GM18861 (cell line): ENCODE measurements at regions not wholly inside any gene's neighbourhood (a gene's known extent, or its start where the extent isn't known, plus 50 kb on each side); places are given as distances from the start of the nearest gene placed in this dataset.

ENCODE experiments used
- ATAC-seq: cut with Tn5 transposase; IDR thresholded peaks from one replicate; pipeline ENCODE4 v1.9.1; 2021; ENCODE audit not compliant: unreplicated experiment

DNA sequence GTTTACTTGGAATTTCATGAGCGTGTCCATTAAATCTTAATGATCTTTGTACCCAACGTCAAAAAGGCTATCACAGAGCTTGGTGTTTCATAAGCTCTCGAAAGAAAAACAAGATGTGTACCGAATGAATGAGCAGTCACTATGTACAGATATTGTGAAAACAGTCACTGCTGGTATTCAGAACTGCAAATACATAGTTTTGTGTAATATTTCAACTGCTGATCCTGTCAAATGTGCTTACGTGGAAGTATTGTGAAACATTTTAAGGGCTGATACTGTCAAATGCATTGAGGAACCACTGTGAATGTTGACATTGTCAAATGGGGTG, 184.2 kb upstream of the KLHL29 start:
- ATAC-seq, result no peak

DNA sequence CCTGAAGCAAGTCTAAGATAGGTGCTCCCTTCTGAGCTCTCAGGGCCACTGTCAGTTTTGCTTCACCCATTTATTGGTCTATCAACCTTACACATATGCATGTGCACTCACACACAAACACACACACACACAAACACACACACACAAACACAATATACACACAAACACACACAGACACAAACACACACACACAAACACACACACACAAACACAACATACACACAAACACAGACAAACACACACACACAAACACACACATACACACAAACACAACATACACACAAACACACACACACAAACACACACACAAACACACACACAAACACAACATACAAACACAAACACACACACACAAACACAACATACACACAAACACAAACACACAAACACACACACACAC, 181.6 kb upstream of the KLHL29 start:
- ATAC-seq, result no peak

DNA sequence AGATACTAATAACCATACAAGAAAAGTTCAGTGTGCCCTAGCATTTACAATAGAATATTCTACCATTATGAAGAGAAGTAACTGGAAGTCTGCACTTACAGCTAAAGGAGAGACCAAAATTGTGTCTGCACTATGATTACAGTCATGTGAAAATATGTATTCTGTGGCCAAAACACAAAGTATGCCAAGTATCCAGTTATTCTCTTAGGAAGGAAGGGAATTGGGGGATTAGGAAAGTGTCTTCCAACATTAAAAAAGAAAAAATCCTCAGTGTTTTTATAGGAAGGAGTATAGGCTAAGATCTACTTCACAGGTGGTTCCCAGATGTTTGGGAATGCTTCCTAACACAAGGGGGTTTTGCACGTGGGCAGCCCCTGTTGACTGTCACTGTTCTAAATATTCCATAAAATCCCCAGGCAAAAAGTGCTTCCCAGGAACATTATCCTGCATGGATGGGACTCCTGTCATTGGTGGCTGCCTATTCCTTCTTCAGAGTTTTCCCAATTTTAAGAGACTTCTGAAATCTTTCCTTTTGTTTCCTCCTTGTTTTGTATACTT, 180.2 kb upstream of the KLHL29 start:
- no peak for ATAC-seq

DNA sequence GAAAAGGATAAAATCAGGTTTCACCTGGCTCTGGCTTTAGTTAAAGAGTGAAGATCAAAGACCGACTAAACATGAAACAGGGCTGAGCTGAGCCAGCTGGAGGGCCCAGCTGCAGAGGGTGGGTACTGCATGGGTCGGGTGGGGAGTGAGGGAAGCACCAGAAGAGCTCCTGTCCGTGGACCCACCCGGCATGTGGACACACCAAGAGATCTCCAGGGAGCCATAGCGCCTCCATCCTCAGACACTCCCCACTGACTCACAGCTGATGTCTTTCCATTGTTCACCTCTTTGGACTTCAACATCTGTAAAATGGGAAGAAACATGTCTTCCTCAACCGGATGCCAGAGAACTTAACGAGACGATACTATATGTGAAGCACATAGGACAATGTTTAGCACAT, 178.3 kb upstream of the KLHL29 start:
- no peak for ATAC-seq

DNA sequence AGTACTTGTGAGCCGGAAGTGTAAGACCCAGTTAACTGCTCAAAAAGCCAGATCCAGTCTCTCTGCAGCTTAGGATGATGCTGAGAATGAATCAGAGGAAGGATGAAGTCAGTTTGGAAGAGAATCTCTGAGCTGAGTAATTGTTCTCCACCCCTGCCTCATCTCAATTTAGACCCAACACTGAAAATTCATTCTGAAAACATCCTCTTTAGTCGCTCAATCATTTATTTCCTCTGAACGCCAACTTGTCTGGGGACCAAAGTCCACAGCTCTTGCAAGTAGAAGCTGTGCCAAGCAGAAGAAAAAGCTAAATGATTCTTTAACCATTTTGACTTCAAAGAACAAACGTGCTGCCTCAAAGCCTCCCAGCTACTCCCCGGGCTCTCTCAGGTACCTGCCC, 177.1 kb upstream of the KLHL29 start:
- ATAC-seq, result no peak

DNA sequence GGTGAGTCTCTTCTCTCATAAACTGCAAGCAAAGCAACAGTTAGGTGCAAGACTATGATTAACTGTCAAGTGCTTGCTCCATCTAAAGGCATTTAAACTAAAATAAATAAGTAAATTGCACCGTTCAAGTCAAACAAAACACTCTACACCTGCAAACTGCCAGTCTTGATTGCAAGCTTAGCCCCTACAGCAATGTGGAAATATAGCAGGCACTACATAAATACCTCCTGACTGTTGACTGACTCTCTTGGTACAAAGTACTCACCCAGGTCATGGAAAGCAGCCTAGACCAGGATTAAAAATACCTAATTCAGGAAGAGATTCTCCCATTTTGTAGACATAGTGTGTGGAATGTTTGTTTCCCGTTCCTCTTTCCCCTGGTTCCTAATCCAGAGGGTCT, 176.6 kb upstream of the KLHL29 start:
- no peak for ATAC-seq

DNA sequence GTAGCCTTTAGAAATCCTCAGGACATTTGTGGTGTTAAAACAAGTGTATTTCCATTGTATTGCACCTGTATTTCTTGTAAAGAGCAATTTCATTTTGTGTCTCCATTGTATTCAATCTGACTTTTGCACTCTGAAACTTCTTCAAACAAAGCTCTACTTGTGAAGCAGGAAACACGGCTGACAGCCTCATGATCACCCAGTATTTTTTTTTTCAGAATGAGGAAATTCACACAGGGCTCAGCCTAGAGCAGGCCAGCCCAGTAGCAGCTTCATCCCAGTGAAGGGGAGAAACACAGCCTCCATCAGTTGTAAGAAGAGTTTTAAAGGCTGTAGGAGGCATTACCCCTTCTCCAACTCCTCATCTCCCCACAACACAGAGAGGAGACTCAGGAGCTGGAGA, 175.9 kb upstream of the KLHL29 start:
- ATAC-seq, result no peak

DNA sequence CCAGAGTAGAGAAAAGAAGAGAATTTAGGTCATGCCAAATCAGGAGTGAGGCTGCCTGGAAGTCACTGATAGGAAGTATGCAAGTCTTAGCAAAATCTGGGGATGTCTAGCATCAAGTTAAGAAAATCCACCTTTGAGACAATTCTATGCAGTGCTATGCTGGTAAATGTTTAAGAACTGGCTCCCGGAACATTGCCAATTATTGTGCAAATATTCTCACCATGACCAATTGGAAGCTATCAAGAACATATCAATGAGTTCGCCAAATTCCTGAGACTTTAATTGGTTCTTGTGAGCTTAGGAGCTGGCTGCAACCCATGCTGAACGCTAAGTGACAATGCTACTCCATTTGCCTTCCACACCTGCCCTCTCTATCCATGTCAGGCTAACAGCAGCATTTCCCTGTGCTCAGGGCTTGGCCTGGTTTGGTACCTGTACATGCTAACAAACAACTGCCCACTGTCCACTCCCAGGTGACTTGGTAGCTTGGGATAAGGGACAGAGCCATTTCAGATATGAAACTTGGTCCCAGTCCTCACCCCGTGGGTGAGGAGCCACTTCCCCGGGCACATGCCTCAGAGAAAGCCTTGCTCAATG, 172.9 kb upstream of the KLHL29 start:
- ATAC-seq, result no peak

DNA sequence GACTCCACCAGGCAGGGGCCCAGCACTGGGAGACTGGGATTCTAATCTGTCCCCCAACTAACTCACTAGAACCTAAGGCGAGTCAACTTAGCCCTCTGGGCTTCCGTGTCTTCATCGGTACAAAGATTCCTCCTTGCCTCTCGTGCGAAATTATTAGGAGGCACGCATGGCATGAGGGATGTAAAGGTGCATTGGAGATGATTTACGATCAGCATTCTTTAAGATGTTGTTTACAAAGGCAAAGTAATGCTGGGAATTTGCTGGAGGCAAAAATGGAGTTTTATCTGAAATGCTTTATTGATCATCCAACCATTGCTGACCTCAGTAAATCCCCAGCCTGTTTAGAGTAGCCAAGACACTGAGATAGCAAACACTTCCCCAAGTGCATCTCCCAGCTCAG, 171.8 kb upstream of the KLHL29 start:
- no peak for ATAC-seq

DNA sequence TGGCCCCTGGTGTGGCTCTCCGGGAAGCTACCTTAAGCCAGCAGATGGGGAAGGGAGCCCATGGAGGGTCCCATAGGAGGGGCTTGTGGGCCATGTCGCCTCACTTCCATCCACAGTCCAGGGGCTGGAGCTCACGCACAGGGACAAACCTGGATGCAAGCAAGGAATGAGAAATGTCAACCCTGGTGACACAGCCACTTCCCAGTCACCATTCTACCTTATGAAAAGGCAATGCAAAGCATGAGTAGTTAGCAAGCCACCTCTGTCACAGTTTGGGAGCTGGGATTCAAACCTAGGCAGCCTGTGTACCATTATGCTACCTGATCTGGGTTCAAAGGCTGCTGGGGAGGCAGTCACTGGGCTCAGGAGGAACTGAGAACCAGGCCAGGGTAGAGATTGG, 170.0 kb upstream of the KLHL29 start:
- ATAC-seq, result no peak

DNA sequence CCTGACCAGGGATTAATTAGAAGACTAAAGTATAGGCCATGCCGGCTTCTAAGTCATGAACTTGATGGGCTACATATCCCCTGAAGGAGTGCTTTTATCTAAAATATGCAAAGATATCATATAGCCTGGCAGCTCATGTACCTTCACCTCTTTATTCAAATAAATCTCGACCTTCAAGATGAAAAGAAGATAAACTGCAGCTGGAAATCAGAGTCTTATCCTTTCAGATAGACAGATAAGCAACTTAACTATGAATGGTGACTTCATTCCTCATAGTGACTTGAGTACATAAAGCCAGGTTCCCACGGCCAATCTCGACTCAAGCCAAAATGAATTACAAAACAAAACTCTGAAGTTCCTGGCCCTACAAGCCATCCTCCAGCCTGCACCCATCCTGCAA, 165.3 kb upstream of the KLHL29 start:
- ATAC-seq, result no peak

DNA sequence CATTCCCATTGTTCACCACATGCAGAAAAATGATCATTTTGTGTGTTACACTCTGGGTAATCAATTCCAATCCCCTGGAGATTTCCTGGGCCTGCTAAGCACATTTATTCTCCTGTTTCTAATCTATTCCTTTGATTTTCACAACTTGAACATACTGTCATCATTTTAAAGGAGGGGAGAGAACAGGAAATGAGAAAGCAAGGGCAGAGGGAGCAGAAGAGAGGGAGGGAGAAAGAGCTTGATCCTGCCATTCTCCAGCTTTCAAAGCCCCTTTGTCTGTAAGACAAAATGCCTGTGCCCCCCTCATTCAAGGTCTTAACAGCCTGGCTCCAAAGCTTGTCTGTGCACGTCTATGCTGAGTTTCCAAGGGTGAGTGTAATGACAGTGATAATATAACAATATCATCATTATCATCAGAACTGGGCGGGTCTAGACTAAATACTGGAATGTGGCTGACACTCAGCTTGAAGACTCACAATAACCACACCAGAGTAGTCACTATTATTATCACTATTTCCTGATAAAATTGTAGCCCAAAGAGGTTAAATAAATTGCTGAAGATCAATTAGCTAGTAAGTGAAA, 164.4 kb upstream of the KLHL29 start:
- ATAC-seq, result no peak

DNA sequence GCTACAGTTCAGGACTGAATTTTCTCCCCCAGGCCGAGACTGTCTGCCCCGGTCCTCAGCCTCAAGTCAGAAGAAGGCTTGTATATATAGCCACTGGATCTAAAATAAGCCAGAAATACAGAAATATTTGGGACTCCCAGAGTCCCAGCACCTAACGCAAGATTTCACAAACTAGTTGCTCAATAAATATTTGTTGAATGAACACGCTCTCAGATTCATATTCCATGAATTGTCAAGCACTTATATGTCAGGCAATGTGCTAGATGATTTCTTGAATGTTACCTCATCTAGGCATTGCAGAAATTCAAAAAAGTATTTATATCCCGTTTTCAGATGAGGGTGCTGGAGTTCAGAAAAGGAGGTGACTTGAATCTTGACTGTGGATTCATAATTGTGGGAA, 163.7 kb upstream of the KLHL29 start:
- ATAC-seq, result no peak

DNA sequence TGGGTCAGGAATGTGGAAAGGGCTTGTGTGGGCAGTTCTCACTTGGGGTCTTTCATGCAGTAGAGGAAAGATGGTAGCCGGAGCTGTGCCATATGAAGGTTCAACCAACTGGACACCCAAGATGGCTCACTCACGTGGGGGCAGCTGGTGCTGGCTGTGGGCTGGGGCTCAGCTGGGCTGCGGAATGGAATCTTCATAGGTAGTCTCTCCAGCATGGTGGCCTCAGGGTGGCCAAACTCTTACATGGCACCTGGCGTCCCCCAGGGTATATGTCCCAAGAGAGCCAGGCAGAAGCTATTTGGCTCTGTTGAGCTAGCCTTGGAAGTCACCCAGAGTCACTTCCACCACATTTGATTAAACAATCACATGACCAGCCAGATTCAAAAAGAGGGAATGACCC, 163.1 kb upstream of the KLHL29 start:
- ATAC-seq, result no peak

DNA sequence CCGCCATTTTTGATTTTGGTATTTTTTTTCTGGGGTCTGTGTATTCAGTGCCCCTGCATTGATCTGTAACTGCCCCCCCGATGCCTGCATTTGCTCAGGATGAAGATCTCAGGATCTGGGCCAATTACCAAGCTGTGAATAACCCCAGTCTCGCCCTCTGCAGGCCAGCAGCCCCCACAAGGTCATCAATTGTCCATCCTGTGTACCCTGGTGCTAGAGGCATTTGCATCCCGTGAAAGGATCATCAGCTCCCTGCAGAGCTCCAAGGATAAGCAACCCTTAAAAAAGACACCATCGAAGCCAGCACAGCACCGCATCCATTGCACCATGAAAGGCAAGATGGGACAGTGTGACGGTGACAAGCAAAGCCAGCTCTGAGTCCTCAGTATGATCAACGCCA, 154.1 kb upstream of the KLHL29 start:
- no peak for ATAC-seq

DNA sequence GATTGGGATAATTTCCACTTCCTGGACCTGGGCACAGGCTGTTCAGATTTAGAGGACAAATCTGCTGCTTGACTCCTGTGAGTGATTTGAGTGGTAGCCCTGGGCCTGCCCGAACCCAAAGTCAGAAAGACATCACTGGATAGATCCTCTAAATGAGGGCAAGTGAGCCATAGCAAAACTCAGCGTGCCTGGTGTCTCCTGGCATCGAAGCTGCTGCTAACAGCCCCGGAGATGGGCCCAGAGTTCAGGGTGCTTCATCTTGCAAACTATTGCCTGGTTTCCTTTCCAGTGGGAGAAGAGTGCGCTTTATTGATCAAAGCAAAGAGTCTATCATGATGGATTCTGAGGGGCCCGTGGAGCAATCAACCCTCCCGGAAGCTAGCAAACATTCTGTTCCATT, 153.1 kb upstream of the KLHL29 start:
- no peak for ATAC-seq

DNA sequence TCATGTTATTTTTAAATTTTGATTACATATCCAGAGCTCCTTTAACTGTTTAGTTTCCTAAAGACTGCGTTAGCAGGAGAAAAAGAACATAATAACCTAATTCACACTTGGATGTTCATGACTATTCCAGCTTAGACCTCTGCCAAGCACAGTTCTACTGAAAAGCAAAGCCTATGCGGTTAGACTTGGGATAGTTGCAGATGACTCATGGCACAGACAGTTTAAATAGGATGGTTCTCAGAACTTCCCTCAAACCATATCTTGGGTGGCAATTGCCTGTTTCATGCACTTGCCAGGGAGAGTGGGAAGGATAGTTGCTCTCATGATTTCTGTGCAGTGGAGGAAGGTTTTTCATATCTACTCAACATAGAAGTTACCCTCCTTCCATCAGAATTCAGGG, 149.7 kb upstream of the KLHL29 start:
- ATAC-seq, result no peak

DNA sequence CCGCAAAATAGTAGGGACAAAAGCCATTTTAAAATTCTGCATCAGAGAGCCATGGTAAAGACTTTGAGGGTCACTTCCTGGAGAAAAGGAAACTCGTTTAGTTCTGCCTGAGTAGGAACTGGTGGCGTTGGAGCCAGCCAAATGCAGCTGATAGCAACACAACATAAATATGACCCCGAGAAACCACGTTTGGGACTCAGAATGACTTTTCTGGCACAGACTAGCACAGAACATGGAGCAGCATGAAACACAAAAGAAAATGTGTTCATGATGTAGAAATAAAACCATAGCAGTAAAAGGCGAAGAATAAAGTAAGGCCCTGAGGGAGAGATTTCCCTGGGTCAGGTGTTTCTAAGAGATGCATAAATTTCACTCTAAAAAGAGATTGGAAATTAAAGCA, 149.2 kb upstream of the KLHL29 start:
- no peak for ATAC-seq

DNA sequence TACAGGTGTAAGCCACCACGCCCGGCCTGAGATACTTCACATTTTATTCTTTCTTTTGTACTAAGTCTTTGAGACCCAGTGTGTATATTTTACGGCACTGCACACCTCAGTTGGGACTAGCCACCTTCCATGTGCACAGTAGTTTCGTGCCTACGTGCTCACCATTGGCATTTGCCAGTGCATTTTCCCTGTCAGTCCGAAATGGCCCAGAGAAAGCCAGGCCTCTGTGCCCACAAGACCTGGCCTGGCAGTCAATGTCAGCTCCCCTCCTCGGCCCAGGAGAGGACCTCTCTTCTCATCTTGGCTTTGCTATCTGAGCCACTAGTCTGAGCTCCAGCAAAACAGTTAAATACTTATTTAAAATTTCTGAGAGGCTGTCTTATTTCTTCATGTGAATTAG, 147.8 kb upstream of the KLHL29 start:
- no peak for ATAC-seq

DNA sequence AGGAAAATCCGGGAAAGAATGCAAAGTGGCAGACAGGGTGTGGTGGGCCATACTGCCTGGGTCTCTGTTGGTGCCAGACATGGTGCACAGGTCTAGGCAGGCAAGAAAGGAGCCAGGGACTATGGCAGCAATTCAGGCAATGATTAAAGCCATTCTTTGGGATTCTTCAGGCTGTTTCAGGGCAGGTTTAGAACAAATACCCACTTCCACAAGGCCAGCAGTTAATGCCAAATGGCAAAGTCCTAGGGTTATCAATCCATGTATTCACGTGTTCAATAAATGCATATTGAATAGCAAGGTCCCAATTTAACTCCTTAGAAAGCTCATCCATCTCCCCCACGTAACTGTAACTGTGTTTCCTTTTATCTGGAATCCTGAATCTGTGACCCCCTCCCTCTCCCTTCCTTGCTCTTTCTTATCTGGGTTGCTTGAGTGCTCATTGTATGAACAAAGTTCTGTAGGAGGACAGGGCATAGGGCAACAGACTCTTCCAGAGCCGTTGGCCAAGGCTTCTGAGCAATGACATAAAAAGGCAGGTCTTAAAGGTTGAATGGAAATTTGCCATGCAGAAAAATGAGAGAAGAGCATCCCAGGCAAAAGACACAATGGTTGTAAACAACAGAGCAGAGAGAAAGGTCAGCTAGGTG, 146.8 kb upstream of the KLHL29 start:
- no peak for ATAC-seq

DNA sequence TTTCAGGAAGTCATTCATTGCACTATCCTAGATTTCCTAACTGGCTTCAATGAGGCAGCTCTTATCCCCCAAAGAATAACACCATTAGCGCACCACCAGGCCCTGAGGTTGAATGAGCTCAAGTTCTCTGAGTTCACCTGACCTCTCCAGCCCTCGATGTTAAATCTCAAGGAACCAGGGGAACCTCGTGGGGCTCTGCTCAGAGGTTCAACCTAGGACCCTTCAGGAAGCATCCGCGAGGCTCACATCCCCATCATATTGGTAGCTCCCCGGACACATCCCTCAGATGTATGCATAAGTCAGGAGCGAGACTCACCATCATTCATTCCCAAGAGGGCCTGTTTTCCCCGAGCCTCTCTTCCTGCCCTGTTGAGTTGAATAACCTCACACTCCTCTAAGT, 145.6 kb upstream of the KLHL29 start:
- ATAC-seq, result no peak

DNA sequence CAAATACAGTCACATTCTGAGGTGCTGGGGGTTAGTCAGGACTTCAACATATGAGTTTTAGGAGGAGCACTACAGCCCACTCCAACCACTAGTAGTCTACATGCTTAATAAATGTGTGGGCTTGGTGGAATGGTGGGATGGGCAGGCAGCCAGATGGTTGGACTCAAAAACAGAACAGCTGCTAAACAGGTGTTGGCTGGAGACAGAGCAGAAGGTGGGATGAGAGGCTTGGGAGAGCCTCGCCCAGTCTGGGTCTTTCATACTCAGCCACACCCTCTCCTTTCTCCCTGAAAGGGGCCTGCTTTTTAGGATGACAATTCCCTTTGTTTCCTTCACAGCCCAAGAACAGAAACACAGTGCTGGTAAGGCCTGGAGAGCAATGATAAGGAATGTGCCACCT, 143.9 kb upstream of the KLHL29 start:
- ATAC-seq, result no peak
